Neural progenitor cell (in vitro differentiated cells): ENCODE measurements at regions not wholly inside any gene's neighbourhood (a gene's known extent, or its start where the extent isn't known, plus 50 kb on each side); places are given as distances from the start of the nearest gene placed in this dataset.

ENCODE experiments used
- DNase-seq: peaks from one replicate; pipeline ENCODE4 v3.0.0-alpha.2; 2016; ENCODE audit warnings: low spot score
- H2AFZ ChIP-seq: fragments of 200-600 bp; sonication (generic); replicated peaks from 2 replicates; pipeline ENCODE4 v1.6.1; 2016; ENCODE audit warnings: antibody characterized with exemption
- H3F3A ChIP-seq: fragments of 200-600 bp; sonication (generic); 2 replicates; pipeline ENCODE4 v1.6.1; 2016; ENCODE audit warnings: antibody characterized with exemption, low read depth
- H3K27ac ChIP-seq: fragments of 200-600 bp; sonication (generic); 2 replicates; pipeline ENCODE4 v1.5.1; 2016; ENCODE audit warnings: mild to moderate bottlenecking
- H3K27me3 ChIP-seq: fragments of 200-600 bp; sonication (generic); 2 replicates; pipeline ENCODE4 v1.6.1; 2016; ENCODE audit warnings: mild to moderate bottlenecking, moderate library complexity
- H3K36me3 ChIP-seq: fragments of 200-600 bp; sonication (generic); 2 replicates; pipeline ENCODE4 v1.5.1; 2016
- H3K4me1 ChIP-seq: fragments of 200-600 bp; sonication (generic); 2 replicates; pipeline ENCODE4 v1.6.1; 2016; ENCODE audit warnings: mixed run types
- H3K4me2 ChIP-seq: fragments of 200-600 bp; sonication (generic); 2 replicates; pipeline ENCODE4 v1.6.1; 2016
- H3K4me3 ChIP-seq: fragments of 200-600 bp; sonication (generic); 2 replicates; pipeline ENCODE4 v1.5.1; 2016
- H3K79me2 ChIP-seq: fragments of 200-600 bp; sonication (generic); 2 replicates; pipeline ENCODE4 v1.6.1; 2016; ENCODE audit warnings: low read depth
- H3K9ac ChIP-seq: fragments of 200-600 bp; sonication (generic); 2 replicates; pipeline ENCODE4 v1.6.1; 2016
- H3K9me3 ChIP-seq: fragments of 200-600 bp; sonication (generic); 2 replicates; pipeline ENCODE4 v1.5.1; 2016; ENCODE audit warnings: low read depth
- H4K20me1 ChIP-seq: fragments of 200-600 bp; sonication (generic); 2 replicates; pipeline ENCODE4 v1.6.1; 2016; ENCODE audit warnings: low read depth
- H3K27ac Mint-ChIP-seq: 3 replicates; pipeline ENCODE4 v1.8.0; 2021; ENCODE audit warnings: mixed read lengths
- H3K27me3 Mint-ChIP-seq: 2 replicates; pipeline ENCODE4 v1.8.0; 2022; ENCODE audit warnings: low read depth, mild to moderate bottlenecking, inconsistent platforms, moderate library complexity, mixed read lengths; ENCODE audit not compliant: insufficient read depth
- H3K36me3 Mint-ChIP-seq: 3 replicates; pipeline ENCODE4 v1.8.0; 2021; ENCODE audit warnings: mixed read lengths
- H3K4me1 Mint-ChIP-seq: 3 replicates; pipeline ENCODE4 v1.8.0; 2021; ENCODE audit warnings: mixed read lengths
- H3K4me3 Mint-ChIP-seq: 3 replicates; pipeline ENCODE4 v1.8.0; 2021; ENCODE audit warnings: mild to moderate bottlenecking, moderate library complexity, mixed read lengths
- H3K9me3 Mint-ChIP-seq: 3 replicates; pipeline ENCODE4 v1.8.0; 2020; ENCODE audit warnings: mixed read lengths
- EZH2 ChIP-seq: fragments of 200-600 bp; sonication (generic); IDR thresholded peaks from 2 replicates; pipeline ENCODE4 v1.6.1; 2017; ENCODE audit warnings: antibody characterized with exemption, mild to moderate bottlenecking, moderate library complexity
- EZH2phosphoT487 ChIP-seq: fragments of 200-600 bp; sonication (generic); IDR thresholded peaks from 2 replicates; pipeline ENCODE4 v1.6.1; 2017; ENCODE audit warnings: antibody characterized with exemption
- TF ChIP-seq, protein P1 (sequence below): fragments of 200-600 bp; sonication (generic); IDR thresholded peaks from 2 replicates; pipeline ENCODE4 v1.5.1; 2017; ENCODE audit warnings: antibody characterized with exemption, mild to moderate bottlenecking

DNA sequence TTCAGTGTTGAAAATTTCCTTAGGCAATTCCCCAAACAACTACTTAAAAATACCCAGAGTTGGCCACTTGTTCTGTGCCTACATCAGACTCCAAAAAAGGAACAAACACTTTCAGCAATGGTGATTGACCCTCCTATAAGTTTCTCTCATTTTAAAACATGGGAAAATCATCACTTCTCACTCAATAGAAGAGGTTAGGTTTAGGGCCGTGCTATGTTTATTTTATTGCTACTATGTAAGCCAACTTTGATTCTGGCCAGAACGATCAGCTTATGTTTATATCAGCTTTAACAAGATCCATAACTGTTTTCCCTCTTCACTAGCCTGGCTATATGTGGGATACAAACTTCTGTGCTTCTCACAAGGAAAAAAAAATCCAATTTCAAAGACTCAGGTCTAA is 133.1 kb downstream of the MTNR1A start:
- Histone ChIP-seq H3K4me3 (no peak overlapping the region), H3K9ac (no peak overlapping the region), H3K27me3 (no peaks in the 10 kb centered on the region), H3K4me1 (no peaks in the 10 kb centered on the region), H3K36me3 (no peaks in the 10 kb centered on the region), H3K4me2 (no peak overlapping the region), H3F3A (no peaks in the 10 kb centered on the region), H3K79me2 (no peaks in the 10 kb centered on the region), H4K20me1 (no peaks in the 10 kb centered on the region), H2AFZ (no peak overlapping the region), H3K9me3 (no peaks in the 10 kb centered on the region), H3K27ac (no peak overlapping the region)
- Mint-ChIP-seq H3K9me3 (no peaks in the 10 kb centered on the region), H3K27ac (no peak overlapping the region), H3K4me1 (no peaks in the 10 kb centered on the region), H3K4me3 (no peak overlapping the region), H3K27me3 (no peaks in the 10 kb centered on the region), H3K36me3 (no peaks in the 10 kb centered on the region)
- no peak for DNase-seq
- TF ChIP-seq, protein P1, sequence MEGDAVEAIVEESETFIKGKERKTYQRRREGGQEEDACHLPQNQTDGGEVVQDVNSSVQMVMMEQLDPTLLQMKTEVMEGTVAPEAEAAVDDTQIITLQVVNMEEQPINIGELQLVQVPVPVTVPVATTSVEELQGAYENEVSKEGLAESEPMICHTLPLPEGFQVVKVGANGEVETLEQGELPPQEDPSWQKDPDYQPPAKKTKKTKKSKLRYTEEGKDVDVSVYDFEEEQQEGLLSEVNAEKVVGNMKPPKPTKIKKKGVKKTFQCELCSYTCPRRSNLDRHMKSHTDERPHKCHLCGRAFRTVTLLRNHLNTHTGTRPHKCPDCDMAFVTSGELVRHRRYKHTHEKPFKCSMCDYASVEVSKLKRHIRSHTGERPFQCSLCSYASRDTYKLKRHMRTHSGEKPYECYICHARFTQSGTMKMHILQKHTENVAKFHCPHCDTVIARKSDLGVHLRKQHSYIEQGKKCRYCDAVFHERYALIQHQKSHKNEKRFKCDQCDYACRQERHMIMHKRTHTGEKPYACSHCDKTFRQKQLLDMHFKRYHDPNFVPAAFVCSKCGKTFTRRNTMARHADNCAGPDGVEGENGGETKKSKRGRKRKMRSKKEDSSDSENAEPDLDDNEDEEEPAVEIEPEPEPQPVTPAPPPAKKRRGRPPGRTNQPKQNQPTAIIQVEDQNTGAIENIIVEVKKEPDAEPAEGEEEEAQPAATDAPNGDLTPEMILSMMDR, result no peak
- TF ChIP-seq EZH2phosphoT487 (no peak), EZH2 (no peak)

DNA sequence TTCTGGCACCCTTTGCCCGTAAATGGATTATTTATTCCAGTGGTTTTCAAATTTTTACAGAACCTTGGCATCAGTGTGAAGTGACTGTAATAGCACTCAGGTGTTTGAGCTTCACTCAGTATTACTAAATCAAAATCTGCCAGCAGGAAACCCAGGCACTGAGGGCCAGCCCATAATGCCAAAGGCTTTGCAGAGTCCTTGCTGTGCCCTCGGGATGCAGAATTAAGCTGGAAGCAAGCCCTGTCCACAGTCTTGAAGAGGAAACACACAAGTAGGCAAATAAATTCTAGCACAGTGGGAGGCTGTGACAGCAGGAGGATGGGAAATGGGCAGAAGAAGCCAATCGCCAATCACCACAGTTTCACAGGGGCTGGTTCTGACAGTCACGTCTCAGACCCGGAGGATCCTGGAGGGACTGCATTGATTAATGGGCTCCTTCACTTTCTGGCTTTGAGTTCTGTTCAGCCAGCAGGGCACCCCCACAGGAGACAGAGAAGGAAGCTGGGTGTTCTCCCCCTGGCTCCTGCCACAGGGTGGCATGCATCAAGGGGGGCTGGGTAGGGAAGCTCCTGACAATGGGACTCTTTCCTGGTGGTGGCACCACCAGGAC is 138.8 kb downstream of the MTNR1A start:
- H4K20me1 ChIP-seq, result no peaks in the 10 kb centered on the region
- H3K27ac Mint-ChIP-seq, result no peak overlapping the region
- no peak overlapping the region for H3K4me3 ChIP-seq
- H3K27me3 Mint-ChIP-seq, result no peaks in the 10 kb centered on the region
- H3K27ac ChIP-seq, result no peak overlapping the region
- H2AFZ ChIP-seq, result no peak overlapping the region
- no peaks in the 10 kb centered on the region for H3F3A ChIP-seq
- H3K4me3 Mint-ChIP-seq, result no peak overlapping the region
- no peaks in the 10 kb centered on the region for H3K4me1 Mint-ChIP-seq
- peaks cover 2% of the 10 kb centered on the region for H3K4me1 ChIP-seq
- DNase-seq, result no peak
- no peak overlapping the region for H3K9ac ChIP-seq
- H3K36me3 Mint-ChIP-seq, result no peaks in the 10 kb centered on the region
- H3K36me3 ChIP-seq, result no peaks in the 10 kb centered on the region
- H3K27me3 ChIP-seq, result no peaks in the 10 kb centered on the region
- H3K4me2 ChIP-seq, result no peak overlapping the region
- H3K9me3 Mint-ChIP-seq, result no peaks in the 10 kb centered on the region
- H3K9me3 ChIP-seq, result no peaks in the 10 kb centered on the region
- TF ChIP-seq EZH2 (no peak), EZH2phosphoT487 (no peak)
- TF ChIP-seq, protein P1, result no peak
- H3K79me2 ChIP-seq, result no peaks in the 10 kb centered on the region

DNA sequence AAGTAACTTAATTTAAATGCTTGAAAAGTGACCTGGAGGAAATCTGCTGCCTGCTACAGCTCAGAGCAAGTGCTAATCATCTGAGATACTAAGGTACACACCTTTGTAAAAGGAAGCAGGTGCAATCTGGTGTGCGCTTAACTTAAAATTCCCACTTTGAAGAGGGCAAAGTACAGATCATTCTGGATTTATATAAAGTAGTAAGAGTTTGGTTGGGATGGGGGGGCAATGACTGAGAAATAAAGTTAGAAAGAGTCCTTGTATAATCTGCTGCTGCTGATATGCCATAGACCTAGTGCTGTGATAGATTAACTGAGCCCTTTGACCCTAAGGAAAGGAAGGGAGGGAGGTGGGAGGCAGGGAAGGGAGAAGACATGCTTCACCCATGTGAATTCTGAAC is 141.0 kb downstream of the MTNR1A start:
- H3K27me3 ChIP-seq, result no peaks in the 10 kb centered on the region
- no peak overlapping the region for H3K9ac ChIP-seq
- no peaks in the 10 kb centered on the region for H3K36me3 ChIP-seq
- DNase-seq, result no peak
- no peak overlapping the region for H3K27ac ChIP-seq
- Mint-ChIP-seq H3K9me3 (no peaks in the 10 kb centered on the region), H3K4me3 (no peak overlapping the region), H3K36me3 (no peaks in the 10 kb centered on the region), H3K27me3 (no peaks in the 10 kb centered on the region), H3K4me1 (no peaks in the 10 kb centered on the region), H3K27ac (no peak overlapping the region)
- no peaks in the 10 kb centered on the region for H3K9me3 ChIP-seq
- H4K20me1 ChIP-seq, result no peaks in the 10 kb centered on the region
- no peaks in the 10 kb centered on the region for H3F3A ChIP-seq
- no peak overlapping the region for H2AFZ ChIP-seq
- TF ChIP-seq, protein P1, result no peak
- no peak for TF ChIP-seq EZH2phosphoT487
- no peak for TF ChIP-seq EZH2
- H3K4me3 ChIP-seq, result no peak overlapping the region
- peaks cover 6% of the 10 kb centered on the region for H3K4me1 ChIP-seq
- H3K79me2 ChIP-seq, result no peaks in the 10 kb centered on the region
- H3K4me2 ChIP-seq, result no peak overlapping the region
